ENCODE measurements at regions not wholly inside any gene's neighbourhood (a gene's known extent, or its start where the extent isn't known, plus 50 kb on each side); places are given as distances from the start of the nearest gene placed in this dataset.
"Not testable (repeated sequence)": the region's sequence is repeated elsewhere in the genome, so short reads cannot be mapped to it uniquely, and the experiment has no call there.

DNA sequence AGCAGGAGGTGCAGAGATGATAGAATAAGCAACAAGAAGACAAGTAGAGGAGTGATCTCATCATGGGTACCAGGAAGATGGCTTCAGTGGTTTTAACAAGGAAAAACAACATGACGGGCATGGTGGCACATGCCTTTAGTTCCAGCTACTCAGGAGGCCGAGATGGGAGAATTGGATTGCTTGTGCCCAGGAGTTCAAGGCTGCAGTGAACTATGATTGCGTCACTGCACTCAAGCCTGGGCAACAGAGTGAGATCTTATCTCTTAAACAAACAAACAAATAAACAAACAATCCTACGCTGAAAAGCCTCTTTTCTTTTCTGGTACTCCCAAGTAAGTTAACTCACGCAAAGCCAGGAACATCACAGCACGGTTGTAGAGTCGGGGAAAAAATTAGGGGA lies 102.6 kb upstream of the TRIM77 start:
- TF ChIP-seq, protein P1, sequence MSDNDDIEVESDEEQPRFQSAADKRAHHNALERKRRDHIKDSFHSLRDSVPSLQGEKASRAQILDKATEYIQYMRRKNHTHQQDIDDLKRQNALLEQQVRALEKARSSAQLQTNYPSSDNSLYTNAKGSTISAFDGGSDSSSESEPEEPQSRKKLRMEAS (IDR thresholded peaks at IDR 0.05), result not testable (repeated sequence)
- not testable (repeated sequence) for TF ChIP-seq SIN3A (conservative IDR thresholded peaks at IDR 0.05 in 1 of 2, IDR thresholded peaks at IDR 0.05 in 1 of 2; ENCODE audit: low read depth in 1 of 2, low read length in 2 of 2); TCF12 (IDR thresholded peaks at IDR 0.05; ENCODE audit: low read depth, low read length)

All from H1 (cell line).